Stromal cell of bone marrow (primary cell): ENCODE measurements at regions not wholly inside any gene's neighbourhood (a gene's known extent, or its start where the extent isn't known, plus 50 kb on each side); places are given as distances from the start of the nearest gene placed in this dataset.
"Not testable (repeated sequence)": the region's sequence is repeated elsewhere in the genome, so short reads cannot be mapped to it uniquely, and the experiment has no call there.

Experiments
- DNase-seq: peaks from one replicate; pipeline ENCODE4 v3.0.0-alpha.2; 2012; ENCODE audit warnings: low read depth

DNA sequence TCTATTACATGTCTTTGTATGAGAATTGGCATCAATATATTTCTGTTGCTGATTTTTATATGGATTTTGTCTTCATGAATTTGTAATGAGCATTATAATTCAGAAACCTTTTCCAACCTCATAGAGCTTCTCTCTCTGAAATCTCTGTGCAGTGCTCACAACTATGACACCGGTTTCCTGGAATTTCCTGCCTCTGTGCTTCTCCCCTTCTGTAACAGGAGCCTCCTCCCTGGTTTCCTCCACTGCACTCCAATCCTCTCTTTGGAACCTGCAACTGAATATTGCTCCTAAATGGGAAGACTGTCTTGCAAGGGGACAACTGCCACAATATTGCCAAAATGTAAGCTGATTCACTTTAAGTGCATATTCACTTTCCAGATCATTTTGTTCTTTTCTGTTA, 1147.9 kb downstream of the UQCRFS1 start:
- DNase-seq = no peak

DNA sequence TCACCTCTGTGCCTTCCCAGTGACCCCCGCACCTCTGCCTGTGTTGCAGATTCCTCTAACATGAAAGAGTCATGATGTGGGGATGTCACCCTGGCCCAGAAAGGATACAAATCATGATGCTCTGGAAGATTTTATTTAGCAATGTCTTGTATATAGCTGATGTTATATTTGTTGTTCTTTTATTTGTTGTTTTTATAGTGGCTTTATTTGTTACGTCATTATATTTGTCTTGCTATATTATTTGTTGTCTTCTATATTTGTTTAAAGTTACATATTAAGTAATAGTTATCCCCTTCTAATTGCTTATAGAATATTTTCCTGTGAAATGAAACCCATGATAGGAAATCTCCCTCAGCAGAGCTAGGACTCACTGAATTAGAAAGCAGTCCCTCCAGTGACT, 1149.2 kb downstream of the UQCRFS1 start:
- DNase-seq = no peak

DNA sequence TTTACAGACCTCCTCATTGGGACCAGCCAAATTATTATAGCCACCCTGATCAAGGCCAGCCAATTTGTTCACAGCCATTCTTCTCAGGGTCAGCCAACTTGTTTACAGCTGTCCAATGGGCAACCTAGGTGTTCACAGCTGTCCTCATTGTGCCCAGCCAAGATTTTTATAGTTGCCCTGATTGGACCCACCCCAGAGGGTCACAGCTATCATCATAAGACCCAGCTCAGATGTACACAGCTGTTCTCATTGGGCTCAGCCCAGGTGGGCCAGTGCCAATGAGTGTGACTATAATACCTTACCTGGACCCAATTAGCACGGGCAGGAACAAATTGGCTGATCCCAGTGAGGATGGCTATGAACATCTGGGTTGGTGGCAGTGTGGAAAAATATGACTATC, 1151.8 kb downstream of the UQCRFS1 start:
- no peak for DNase-seq

DNA sequence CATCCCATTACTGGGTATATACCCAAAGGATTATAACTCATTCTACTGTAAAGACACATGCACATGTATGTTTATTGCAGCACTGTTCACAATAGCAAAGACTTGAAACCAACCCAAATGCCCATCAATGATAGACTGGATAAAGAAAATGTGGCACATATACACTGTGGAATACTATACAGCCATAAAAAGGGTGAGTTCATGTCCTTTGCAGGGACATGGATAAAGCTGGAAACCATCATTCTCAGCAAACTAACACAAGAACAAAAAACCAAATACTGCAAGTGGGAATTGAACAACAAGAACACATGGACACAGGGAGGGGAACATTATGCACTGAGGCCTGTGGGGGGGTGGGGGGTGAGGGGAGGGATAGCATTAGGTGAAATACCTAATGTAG, 1155.9 kb downstream of the UQCRFS1 start:
- not testable (repeated sequence) for DNase-seq

DNA sequence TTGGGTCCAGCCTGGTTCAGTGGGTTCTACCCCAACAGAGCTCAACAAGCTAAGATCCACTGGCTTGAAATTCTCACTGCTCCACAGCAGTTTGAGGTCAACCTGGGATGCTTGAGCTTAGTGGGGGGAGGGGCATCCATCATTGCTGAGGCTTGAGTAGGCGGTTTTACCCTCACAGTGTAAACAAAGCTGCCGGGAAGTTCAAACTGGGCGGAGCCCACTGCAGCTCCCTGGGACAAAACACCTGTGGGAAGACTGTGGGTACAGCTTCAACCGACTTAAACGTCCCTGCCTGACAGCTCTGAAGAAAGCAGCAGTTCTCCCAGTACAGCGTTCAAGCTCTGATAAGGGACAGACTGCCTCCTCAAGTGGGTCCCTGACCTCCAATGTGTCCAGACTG, 1161.9 kb downstream of the UQCRFS1 start:
- no peak for DNase-seq

DNA sequence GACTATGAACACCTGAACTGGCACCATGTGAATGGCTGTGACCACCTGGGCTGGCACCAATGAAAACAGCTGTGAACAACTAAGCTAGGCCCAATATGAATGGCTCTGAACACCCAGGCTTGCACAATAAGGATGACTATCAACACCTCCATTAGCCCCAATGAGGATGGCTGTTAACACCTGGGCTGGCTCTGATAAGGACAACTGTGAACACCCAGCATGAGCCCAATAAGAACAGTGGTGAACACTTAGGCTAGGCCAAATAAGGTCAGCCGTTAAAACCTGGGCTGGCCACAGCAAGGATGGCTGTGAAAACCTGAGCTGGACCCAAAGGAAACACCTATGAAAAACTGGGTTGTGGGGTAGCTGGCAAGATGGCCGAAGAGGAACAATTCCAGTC, 1163.1 kb downstream of the UQCRFS1 start:
- no peak for DNase-seq

DNA sequence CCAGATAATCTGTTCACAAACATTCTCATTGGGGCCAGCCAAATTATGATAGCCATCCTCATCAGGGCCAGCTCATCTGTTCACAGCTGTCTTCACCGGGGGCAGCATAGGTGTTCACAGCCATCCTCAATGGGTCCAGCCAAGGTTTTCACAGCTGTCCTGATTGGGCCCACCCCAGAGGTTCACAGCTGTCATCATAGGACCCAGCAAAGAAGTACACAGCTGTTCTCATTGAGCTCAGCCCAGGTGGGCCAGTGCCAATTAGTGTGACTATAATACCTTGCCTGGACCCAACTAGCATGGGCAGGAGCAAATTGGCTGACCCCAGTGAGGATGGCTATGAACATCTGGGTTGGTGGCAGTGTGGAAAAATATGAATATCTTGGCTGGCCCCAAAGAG, 1166.0 kb downstream of the UQCRFS1 start:
- no peak for DNase-seq

DNA sequence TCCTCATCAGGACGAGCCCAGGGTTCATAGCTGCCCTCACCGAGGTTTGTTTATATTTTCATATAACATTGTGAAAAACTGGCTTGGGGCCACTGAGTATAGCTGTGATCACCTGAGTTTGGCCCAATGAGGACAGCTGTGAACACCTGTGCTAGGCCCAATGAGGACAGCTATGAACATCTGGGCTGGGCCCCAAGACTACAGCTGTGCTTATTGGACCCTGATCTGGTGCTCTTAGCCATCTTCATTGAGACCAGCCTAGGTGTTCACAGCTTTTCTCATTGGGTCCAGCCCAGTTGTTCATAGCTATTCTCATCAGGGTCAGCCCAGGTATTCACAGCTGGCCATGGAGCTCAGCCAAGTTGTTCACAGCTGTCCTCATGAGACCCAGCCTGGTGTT, 1167.3 kb downstream of the UQCRFS1 start:
- DNase-seq = no peak

DNA sequence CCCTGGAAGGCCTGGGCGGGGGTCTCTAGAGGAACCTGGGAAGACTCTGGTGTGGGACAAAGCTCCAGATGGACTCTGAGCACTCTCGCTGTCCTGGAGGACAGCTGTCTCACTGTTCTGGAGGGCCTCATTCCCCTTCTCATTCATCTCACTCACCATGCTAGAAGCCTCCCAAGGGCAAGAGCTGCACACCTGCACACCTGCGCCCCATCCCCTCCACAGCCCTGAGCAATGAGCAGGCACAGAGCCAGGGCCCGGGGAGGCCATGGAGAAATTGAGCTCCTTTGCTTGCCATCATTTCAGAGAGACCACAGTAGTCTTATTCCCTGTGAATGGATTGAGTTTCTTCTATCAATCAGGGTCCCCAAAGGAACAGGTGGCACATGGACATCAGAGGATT, 1168.5 kb downstream of the UQCRFS1 start:
- DNase-seq = no peak

DNA sequence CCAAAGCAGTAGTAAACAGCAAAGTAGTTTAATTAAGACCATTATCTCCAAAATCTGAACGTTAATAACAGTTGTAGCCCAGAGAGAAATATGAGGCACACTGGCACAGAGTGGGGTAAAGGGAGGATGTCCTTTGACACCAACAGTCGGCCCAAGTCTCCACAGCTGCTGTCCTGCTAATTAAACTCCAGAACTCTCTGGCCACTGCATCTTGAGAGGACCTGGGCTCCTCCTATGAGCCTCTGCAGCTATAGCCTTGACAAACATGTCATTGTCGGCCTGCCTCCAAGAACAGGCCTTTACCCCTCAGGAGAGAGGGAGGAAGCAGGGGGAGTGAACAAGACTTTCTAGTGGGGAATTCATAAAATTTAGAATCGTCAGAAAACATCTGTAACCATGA, 1170.4 kb downstream of the UQCRFS1 start:
- DNase-seq = no peak

DNA sequence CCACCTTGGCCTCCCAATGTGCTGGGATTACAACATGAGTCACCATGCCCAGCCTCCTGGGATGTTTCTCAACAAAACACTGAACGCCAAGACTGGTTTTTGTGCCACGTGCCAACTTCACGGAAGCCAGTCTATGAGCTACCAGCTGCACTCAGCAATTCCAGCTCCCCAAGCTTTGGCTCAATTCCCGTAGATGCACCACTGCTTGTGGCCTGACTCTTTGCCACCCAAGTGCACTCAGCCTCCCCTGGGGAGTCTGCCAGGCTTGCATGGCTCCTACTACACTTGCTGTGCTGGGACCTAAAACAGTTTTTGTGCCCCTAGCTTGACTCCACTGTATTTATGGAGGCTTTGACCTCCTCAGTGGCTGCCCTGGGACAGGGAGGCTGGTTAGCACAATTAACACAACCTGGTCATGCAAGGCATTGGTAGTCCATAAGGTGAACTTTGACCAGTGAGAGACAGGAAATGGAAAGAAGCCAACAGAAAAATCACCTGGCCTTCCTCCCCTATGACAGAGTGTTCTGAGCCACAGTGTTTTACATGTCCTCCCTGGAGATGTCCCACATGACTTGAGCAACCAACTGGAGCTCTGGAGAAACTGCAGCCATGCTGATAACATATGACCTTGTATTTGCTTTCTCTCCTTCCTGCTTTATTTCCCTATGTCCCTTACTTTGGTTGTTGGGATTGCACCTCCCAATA, 1173.1 kb downstream of the UQCRFS1 start:
- peak; percentile 5 for DNase-seq

DNA sequence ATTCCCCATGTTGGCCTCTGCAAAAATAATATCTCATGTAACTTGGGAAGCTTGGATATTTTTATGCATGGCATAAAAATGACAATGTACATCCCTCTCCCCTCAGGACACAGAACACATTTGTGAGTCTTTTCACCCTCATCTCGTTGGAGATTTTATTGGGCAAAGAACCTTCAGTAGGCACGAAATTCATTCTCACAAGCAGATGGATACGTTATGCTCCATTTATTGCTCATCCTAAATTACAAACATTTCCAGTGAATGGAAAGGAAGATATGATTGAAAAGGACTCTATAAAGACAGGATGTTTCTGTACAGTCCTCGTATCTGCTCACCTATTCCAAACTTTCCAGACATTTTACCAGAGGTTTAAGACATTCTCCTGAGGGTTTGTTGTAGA, 1175.8 kb downstream of the UQCRFS1 start:
- DNase-seq = no peak

DNA sequence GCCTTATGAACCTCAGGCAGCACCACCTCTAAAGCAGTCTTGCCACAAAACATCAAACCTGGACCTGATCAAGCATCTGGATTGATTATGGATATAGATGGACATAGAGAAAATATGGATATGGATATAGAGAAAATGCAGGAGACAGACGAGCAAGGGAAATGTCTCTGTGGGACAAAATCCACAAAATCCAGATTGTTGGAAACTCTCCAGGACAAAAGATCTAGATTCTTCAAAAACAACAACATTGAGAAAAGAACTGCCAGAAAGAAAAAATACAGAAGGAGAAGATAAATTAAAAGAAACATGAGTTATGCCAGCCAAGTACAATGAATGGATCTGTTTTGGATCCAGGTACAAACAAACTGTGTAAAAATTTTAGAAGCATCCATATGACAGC, 1176.5 kb downstream of the UQCRFS1 start:
- no peak for DNase-seq

DNA sequence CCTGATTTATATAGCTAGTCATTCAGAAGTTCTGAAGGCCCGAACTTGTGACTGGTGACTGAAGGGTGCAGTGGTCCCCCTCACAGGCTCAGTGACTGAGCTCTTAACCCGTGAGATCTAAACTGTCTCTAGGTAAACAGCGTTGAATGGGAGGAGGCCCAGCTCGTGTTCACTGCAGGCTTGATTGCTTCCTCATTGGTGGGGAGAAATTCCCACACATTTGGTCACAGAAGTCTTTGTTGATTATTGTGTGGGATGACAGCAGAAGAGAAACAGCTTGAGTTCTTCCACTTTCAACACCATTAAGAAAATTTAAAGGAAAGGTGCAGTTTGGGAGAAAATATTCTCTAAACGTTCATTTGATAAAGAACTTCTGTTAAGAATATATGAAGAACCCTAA, 1178.0 kb downstream of the UQCRFS1 start:
- DNase-seq = no peak

DNA sequence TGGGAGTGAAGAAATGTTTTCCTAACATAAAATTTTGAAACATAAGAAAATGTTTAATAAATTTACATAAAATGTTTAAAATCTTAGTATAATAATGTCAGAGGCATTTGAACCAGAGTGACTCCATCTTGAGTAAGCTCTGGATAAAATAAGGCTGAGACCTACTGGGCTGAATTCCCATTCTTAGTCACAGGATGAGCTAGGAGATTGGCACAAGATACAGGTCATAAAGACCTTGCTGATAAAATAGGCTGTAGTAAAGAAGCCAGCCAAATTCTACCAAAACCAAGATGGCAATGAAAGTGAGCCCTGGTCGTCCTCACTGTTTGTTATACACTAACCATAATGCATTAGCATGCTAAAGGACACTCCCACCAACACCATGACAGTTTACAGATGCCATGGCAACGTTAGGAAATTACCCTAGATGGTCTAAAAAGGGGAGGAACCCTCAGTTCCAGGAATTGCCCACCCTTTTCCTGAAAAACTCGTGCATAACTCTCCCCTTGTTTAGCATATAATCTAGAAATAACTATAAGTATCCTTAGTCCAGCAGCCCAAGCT, 1184.0 kb downstream of the UQCRFS1 start:
- DNase-seq = peak; percentile 8

DNA sequence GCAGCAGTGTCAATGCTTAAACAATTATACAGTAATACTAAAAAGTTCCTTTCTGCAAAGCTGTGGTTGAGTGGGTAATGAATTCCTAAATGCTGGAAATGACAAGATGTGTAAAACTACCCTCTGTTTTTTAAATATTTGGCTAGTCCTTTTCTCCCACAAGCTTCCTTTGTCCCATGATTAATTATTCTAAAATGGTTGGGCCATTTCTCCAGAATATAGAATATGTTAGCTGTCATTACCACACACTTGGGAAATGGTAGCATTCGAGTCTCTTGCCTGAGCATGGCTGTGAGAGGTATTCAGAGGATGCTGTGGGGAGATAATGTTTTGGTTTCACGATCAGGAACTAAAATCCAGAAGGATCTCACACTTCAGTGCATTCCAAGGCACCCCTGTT, 1185.8 kb downstream of the UQCRFS1 start:
- DNase-seq = no peak

DNA sequence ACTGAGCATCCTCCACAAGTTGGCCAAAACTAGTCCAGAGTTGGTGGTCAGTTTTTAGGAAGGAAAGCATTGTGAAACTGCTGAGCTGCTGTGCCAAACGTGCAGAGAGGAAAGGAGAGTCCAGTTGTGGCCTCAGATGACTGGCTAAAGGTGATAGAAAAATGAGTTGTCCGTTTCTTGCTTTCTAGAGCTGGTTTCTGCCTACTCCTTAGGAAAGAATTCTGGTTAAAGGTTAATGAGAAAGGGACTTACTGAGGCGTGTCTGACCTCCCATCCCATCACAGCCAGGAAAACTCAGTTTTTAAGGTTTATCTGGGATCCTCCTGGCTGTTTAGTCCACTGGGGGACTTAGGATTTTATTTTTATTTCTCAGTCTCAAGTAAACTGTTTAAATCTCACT, 1186.3 kb downstream of the UQCRFS1 start:
- no peak for DNase-seq

DNA sequence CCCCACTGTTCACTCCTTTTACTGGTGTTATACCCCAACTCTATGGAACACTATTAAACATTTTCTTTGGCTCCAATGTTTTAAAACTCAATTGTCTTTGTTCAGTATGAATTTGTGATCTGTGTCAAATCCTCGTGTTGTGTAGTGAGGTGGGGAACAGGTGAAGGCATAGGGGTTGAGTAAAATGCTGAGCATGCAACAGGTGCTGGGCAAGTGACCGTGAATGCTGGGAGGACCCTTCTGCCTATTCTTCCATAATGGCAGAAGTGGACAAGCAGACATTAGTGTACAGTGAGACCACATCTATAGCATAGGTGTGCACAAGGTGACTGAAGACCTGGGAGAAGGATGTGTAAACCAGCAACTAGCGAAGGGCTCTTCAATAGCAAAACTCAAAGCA, 1188.0 kb downstream of the UQCRFS1 start:
- DNase-seq = no peak

DNA sequence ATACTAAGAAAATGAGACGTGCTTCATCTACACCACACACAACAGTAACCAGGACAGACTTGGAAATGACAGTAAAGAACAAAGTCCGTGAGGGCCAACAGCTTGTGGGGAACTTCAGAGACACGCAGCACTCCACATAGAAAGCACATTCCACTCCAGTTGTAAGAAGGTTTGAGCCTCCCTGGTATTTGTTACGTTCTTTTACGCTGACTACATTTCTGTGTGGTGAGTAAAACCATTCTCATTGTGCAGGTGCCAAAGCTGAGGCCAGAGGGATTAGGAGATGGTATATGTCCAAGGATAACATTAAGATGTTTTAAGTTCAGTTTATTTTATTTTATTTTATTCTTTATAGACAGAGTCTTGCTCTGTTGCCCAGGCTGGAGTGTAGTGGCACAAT, 1189.9 kb downstream of the UQCRFS1 start:
- peak; percentile 41 for DNase-seq

DNA sequence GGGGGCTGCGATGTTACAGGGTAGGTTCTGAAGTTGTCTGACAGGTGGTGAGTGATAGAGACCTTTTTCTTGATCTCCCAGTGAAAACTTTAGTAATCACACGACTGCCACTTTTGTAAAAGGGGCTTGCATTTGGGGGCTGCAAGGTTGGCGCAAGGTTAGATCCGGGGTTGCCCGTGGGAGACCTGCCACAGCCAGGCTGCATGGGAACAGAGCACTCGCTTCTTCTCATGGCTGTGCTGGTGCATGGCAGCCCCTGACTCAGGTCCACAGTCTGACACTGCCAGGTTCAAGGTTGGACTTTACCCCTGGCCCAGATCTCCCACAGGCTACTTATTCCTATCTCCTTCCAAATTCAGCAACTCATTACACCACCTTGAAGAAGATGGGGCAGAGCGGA, 1190.4 kb downstream of the UQCRFS1 start:
- DNase-seq = no peak

DNA sequence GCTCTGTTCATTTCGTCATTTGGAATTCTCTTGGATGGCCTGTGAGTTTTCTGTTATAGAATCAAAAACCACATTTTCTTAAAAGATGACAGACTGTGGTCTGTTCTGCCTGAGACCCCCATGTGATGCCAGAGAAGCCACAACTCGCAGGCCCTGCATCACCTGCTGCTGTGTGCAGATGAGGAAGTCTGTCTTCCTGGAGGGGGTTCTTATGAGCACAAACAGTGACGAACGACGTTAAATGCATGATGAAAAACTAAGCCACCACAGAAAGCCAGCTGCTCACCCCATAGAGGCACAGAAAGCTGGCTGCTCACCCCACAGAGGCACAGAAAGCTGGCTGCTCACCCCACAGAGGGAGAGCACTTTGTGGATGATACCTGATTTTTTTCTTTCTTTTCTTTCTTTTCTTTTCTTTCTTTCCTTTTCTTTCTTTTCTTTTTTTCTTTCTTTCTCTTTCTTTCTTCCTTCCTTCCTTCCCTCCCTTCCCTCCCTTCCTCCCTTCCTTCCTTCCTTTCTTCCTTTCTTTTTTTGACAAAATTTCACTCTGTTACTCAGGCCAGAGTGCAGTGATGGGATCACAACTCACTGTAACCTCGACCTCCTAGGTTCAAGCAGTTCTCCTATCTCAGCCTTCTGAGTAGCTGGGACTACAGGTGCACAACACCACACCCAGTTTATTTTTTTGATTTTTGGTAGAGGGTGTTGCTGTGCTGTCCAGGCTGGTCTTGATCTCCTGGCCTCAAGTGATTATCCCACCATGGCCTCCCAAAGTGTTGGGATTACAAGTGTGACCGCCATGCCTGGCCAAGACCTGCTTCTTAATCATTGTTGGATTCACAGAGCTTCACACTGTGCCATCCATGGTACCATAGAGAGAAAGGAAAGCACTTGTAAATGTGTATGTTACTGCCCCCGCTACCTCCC, 1191.4 kb downstream of the UQCRFS1 start:
- no peak for DNase-seq

DNA sequence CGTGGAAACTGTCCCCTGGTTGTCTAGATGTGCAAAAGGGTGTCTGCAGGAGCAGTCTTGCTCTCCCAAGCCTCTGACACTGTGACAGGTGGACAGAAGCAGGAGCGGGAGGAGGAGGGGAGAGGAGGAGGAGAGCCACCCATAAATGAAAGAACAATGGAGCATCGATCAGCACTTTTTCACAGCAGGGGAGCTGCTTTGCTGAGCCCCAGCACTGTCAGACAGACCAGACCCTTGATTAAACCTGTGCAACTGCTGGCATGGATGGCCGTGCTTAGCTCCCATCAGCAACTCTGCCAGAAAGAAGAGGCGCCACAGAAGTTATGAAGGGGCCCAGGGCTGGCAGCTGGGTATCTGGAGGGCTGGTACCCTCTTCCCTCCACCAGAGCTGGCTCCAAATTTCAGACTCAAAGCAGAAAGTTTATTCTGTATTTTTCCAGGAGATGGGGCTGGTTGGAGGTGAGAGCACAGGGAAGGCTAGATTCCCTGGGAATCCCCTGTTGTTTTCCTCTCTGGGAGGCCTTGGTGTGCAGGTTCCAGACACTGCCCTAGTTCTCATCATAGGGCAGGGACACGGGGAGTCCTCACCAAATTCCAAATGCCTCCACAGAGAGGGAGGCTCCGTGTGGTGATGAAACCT, 1192.2 kb downstream of the UQCRFS1 start:
- no peak for DNase-seq

DNA sequence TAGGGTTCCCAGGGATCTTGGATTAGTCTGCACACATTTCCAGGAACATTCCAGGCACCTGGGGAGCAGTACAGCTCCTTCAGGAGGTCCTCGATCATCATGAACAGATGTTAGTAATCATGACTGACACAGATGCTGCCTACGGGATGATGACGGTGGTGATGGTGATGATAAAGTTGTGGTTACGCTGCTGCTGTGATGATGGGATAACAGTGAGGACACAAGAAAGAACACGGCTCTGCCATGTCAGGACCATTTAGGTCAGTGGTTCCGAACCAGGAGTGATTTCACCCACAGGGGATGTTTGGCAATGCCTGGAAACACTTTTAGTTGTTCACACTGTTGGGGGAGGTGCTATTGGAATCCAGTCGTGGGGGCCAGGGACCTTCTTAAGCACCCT, 1193.0 kb downstream of the UQCRFS1 start:
- DNase-seq = no peak
